GM21423 (cell line): ENCODE measurements at regions not wholly inside any gene's neighbourhood (a gene's known extent, or its start where the extent isn't known, plus 50 kb on each side); places are given as distances from the start of the nearest gene placed in this dataset.

ENCODE experiments used
- ATAC-seq: cut with Tn5 transposase; IDR thresholded peaks from one replicate; pipeline ENCODE4 v1.9.1; 2021; ENCODE audit warnings: mild to moderate bottlenecking, moderate library complexity; ENCODE audit not compliant: unreplicated experiment

GRCh38 chr2:34098256-34098655 lies 499.2 kb upstream of the FAM98A start:
- ATAC-seq: no peak

GRCh38 chr2:34096562-34097171 lies 497.6 kb upstream of the FAM98A start:
- ATAC-seq: peak; percentile 72

GRCh38 chr2:34093790-34094189 lies 494.7 kb upstream of the FAM98A start:
- peak; percentile 69 for ATAC-seq

- ATAC-seq: no peak
Observed at GRCh38 chr2:34070196-34070595, 471.1 kb upstream of the FAM98A start.

- ATAC-seq: no peak
Observed at GRCh38 chr2:34069604-34070003, 470.5 kb upstream of the FAM98A start.

GRCh38 chr2:34050413-34050812 lies 451.3 kb upstream of the FAM98A start:
- ATAC-seq: no peak

GRCh38 chr2:34045101-34045655 lies 446.1 kb upstream of the FAM98A start:
- no peak for ATAC-seq

GRCh38 chr2:34037886-34038285 lies 438.8 kb upstream of the FAM98A start:
- no peak for ATAC-seq

GRCh38 chr2:34037157-34037556 lies 438.1 kb upstream of the FAM98A start:
- ATAC-seq: no peak

GRCh38 chr2:34031097-34031496 lies 432.0 kb upstream of the FAM98A start:
- ATAC-seq: no peak

GRCh38 chr2:34030273-34030672 lies 431.2 kb upstream of the FAM98A start:
- ATAC-seq: no peak

GRCh38 chr2:34029073-34029472 lies 430.0 kb upstream of the FAM98A start:
- no peak for ATAC-seq

- ATAC-seq: no peak
Observed at GRCh38 chr2:34025196-34025595, 426.1 kb upstream of the FAM98A start.

GRCh38 chr2:34012715-34013302 lies 413.7 kb upstream of the FAM98A start:
- ATAC-seq: peak; percentile 77

GRCh38 chr2:34011684-34012083 lies 412.6 kb upstream of the FAM98A start:
- no peak for ATAC-seq

GRCh38 chr2:34005901-34006300 lies 406.8 kb upstream of the FAM98A start:
- ATAC-seq: no peak

GRCh38 chr2:34004936-34005335 lies 405.8 kb upstream of the FAM98A start:
- no peak for ATAC-seq

GRCh38 chr2:34003795-34004194 lies 404.7 kb upstream of the FAM98A start:
- ATAC-seq: no peak

- no peak for ATAC-seq
Observed at GRCh38 chr2:34001557-34001956, 402.5 kb upstream of the FAM98A start.

GRCh38 chr2:33984131-33984530 lies 385.0 kb upstream of the FAM98A start:
- no peak for ATAC-seq

GRCh38 chr2:33978471-33978870 lies 379.4 kb upstream of the FAM98A start:
- ATAC-seq: no peak

GRCh38 chr2:33975498-33975897 lies 376.4 kb upstream of the FAM98A start:
- ATAC-seq: no peak

- ATAC-seq: no peak
Observed at GRCh38 chr2:33967103-33967502, 368.0 kb upstream of the FAM98A start.
